ENCODE measurements at regions not wholly inside any gene's neighbourhood (a gene's known extent, or its start where the extent isn't known, plus 50 kb on each side); places are given as distances from the start of the nearest gene placed in this dataset.

DNA sequence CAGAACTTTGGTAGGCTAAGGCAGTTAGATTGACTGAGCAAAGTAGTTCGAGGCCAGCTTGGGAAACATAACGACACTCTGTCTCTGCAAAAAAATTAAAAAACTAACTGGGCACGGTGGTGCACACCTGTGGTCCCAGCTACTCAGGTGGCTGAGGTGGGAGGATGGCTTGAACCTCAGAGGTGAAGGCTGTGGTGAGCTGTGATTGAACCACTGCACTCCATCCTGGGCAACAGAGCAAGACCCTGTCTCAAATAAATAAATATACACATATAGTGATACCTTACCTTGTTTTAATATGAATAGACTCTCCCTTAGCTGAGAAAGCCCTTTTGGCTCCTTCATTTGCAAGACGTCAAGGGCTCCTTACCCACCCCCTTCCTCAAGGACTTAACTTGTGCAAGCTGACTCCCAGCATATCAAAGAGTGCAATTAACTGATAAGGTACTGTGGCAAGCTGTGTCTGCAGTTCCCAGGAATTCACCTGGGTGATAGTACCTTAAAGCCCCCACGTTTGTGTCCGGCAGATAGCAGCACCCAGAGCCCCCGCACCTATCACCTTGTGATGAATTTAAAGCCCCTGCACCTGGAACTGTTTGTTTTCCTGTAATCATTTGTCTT lies 655.6 kb upstream of the GALNTL6 start:
- no peak for DNase-seq (ENCODE audit: low spot score)

DNA sequence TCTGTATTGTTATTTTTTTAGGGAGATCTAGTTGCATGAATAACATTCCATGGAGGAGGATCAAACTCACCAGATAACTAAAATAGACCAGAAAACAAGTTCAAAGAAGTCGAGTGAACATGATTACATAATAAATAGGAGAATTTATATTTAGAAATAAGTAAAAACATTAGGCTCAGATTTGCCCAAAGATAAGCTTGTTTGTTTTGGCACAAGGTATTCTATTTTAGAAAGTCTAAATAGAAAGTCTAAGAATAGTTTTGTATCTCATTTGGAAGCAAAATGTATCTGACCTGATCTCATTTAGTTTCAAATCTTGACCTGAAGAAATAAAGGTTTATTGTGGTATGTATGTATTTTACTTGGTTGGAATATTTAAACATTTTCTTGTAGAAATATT lies 670.6 kb upstream of the GALNTL6 start:
- no peak for DNase-seq (ENCODE audit: low spot score)

DNA sequence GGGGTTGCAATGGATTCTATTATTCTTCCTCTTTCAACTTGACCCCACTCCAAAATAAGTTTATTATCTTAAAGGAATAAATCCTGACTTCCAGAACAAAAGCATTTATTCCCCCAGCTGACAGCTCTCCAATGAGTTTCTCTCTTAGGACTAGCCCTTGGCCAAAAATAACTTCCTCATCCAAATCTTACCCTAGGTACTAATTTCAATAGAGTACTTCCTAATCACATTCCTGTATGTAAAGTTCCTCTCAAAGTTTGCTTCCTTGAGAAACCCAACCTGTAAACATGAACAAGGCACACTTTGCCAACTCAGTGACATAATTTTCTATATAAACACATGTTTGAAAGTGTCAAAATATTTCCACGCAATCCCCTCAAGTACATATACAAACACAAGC lies 671.2 kb upstream of the GALNTL6 start:
- DNase-seq (ENCODE audit: low spot score) = no peak

DNA sequence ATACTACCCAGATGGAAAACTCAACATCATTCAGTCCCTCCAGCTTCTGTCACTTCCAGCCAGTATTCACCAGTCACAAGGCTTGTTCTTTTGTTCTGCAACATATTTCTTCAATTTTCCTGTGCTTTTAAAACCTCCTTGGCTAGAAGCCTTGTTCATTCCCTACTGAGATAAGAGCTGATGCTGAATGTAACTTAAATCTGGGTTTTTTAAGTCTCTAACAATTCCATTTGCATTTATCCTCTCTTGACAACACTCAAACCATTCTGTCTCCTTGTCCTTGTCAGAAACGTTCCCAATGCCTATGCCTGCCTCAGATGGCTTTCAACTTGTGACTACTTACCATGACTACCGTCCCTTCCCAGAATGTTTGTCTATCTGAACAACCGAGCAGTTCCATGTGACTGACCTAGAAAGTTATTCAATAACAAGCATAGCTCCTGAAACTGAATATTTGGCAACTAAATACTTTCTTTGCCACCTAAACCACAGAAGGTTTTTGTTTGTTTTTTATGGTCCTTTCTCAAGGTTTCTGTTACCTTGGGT lies 682.9 kb upstream of the GALNTL6 start:
- DNase-seq (ENCODE audit: low spot score) = no peak

DNA sequence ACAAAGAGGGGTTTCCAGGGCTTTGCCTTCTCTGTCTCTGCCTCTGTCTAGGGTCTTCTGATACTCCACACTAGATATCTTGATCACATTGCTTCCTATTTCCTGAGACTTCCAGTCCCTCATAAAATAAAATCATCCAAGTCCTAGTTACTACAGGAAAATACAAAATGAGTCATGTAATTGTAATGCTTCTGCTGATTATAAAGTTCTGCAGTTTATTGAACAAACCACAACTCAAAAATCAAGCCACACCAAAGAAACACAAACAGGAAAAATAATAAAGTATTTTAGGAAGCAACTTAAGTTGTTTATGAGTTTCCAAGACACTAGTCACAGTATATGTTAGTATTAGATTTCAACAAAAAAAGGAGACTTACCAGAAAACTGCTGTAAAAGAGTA lies 695.1 kb upstream of the GALNTL6 start:
- no peak for DNase-seq (ENCODE audit: low spot score)

- DNase-seq (ENCODE audit: low spot score) = no peak
These were observed 695.7 kb upstream of the GALNTL6 start for GRCh38 chr4:171117457-171117856.

- DNase-seq (ENCODE audit: low spot score) = no peak
These were observed 711.4 kb upstream of the GALNTL6 start for GRCh38 chr4:171101845-171102244.

DNA sequence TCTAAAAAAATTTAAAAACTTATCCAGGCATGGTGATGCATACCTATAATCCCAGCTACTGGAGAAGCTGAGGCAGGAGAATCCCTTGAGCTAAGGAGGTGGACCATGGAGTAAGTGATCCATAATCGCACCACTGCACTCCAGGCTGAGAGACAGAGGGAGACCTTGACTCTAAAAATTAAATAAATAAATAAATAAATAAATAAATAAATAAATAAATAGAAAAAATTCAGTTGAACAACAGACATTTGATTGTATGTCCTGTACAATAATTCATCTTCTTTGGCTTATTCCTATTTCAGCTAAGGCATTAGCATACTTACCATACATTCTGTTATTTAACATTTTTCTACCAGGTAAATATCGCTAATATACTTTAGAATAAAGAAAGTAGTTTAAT lies 726.1 kb upstream of the GALNTL6 start:
- no peak for DNase-seq (ENCODE audit: low spot score)

DNA sequence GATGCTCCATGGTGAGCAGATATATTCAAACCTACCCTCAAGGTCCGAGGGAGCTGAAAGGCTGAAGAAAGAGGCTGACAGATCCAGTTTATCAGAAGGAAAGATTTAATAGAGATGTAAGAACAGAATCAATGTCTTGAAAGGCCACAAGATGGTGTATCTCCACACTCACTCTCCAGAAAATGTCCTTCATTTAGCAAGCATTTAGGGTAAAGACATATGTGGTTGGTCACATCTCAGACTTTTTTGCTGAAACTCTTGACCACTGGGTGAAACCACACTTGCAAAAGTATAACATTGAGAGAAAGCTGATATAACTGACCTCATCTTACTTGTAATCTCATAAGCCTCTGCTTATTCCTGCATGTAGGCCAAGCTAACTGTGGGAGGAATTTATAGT lies 745.8 kb upstream of the GALNTL6 start:
- no peak for DNase-seq (ENCODE audit: low spot score)

DNA sequence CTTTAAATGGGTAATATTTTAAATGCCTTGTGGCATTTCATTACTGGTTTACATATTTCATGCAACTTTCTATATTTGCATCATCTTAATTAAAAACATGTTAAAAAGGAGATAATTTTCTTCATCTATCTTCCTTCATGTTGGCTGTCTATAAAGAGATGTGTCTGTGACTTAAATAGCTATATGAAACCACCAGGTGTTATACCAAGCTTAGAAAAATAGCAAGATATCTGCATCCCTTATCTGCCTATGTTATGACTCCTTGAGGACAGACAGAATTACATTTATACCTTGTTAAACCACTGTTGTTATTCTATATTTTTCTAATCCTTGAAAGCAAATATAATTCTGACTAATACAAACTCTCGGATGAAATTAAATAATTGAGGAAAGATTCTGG lies 763.8 kb upstream of the GALNTL6 start:
- DNase-seq (ENCODE audit: low spot score) = no peak

DNA sequence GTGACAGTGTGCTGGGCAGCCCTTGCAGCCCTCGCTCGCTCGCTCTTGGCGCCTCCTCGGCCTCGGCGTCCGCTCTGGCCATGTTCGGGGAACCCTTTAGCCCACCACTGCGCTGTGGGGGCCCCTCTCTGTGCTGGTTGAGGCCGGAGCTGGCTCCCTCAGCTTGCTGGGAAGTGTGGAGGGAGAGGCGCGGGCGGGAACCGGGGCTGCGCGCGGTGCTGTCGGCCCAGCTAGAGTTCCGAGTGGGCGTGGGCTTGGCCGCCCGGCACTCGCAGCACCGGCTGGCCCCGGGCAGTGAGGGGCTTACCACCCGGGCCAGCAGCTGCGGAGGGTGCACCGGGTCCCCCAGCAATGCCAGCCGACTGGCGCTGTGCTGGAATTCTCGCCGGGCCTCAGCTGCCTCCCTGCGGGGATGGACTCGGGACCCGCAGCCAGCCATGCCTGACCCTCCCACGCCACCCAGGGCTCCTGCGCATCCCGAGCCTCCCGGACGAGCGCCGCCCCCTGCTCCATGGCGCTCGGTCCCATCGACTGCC lies 770.1 kb upstream of the GALNTL6 start:
- no peak for DNase-seq (ENCODE audit: low spot score)

DNA sequence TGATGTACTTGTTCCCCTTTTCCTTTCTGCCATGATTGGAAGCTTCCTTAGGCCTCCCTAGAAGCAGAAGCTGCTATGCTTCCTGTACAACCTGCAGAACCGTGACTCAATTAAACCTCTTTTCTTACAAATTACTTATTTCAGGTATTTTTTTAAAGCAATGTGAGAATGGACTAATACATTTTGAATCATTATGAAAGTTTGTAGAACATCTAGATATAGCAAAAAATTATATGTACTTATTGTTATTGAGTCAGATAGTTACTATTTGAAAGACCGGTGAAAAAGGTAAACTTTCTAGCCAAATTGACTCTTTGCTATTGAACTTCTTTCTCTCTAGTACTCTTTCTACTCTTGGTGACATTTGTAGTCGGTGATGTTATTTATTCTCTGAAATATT lies 777.3 kb upstream of the GALNTL6 start:
- DNase-seq (ENCODE audit: low spot score) = no peak

GRCh38 chr4:171031338-171031737 lies 781.9 kb upstream of the GALNTL6 start:
- DNase-seq (ENCODE audit: low spot score) = no peak

- DNase-seq (ENCODE audit: low spot score) = no peak
These were observed 787.4 kb upstream of the GALNTL6 start for GRCh38 chr4:171025776-171026175.

- DNase-seq (ENCODE audit: low spot score) = no peak
These were observed 787.9 kb upstream of the GALNTL6 start for GRCh38 chr4:171025343-171025742.

DNA sequence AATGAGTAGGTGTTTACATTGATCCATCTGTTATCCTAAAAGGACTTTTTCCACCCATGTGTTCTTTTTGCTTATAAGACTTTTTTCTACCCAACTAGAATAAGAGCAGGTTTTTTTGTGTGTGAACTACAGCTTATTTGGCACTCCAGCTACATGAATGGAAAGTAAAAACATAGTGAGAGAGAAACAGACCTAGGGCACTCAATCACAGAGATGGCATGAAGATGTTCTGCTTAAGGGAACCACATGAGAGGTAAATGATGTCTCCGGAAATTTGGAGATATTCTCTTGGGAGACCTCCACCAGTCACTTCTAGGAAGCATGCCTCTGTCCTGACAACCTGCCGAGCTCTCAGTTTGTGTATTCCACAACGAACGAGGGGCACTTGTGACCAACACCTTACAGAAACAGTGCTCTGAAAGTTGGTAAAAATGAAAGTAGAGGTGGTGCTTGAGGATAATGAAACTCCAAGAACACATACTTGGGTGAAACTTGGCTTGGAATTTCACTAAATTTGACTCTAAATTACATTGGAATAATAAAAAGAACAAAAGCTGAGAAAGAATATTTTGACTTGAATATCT lies 788.4 kb upstream of the GALNTL6 start:
- no peak for DNase-seq (ENCODE audit: low spot score)

GRCh38 chr4:171022824-171023230 lies 790.4 kb upstream of the GALNTL6 start:
- DNase-seq (ENCODE audit: low spot score) = no peak

GRCh38 chr4:171017593-171017992 lies 795.6 kb upstream of the GALNTL6 start:
- DNase-seq (ENCODE audit: low spot score) = no peak

GRCh38 chr4:171016145-171016544 lies 797.1 kb upstream of the GALNTL6 start:
- no peak for DNase-seq (ENCODE audit: low spot score)

- DNase-seq (ENCODE audit: low spot score) = no peak
These were observed 797.8 kb upstream of the GALNTL6 start for GRCh38 chr4:171015441-171015840.

DNA sequence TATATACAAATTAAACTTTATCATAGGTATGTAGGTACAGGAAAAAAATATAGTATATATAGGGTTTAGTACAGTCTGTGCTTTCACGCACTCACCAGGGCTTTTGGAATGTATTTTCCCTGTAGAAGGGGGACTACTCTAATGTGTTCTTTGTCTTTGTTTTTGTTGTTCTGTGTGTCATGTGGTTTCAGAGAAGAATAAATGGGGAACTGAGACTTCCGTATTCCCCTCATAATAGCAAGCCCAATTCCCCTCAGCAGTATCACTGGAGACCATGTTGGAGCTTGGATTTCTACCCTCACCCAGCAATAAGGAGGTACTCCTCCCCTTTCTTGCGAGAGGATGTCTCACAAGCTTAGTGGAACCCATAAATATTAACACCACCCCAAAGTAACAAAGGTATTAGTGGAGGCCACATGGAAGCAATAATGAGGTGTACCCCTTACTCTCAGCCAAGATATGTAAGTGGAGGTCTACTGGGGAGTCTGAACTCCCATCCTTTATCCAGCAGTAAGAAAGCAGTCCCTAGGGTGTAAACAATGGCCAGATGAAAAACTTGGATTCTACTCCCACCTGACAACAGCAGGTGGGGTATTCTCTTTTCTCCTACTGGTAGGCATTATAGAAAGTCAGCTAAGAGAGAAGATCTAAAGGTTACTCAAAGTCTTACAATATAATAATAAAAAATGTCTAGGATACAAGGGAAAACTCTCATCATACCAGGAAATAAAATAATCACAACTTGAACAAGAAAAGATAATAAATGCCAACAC lies 805.4 kb upstream of the GALNTL6 start:
- DNase-seq (ENCODE audit: low spot score) = no peak

DNA sequence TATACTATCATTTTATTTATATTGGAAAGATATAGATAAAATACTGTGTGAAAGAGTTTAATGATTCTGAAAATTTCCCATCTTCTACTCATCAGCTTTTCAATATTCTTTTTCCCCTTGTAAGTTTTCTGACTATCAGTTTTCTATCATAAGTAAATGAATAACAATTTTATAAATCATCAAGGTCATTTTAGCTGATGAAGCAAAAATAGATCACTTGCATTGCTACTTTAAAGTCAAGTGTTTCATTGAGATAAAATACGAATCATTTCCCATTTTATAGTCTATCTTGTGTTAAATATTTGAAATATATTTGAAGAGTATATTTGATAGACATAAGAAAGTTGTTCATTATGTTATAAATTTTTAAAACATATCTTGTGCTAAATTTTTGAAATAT lies 811.0 kb upstream of the GALNTL6 start:
- no peak for DNase-seq (ENCODE audit: low spot score)

DNA sequence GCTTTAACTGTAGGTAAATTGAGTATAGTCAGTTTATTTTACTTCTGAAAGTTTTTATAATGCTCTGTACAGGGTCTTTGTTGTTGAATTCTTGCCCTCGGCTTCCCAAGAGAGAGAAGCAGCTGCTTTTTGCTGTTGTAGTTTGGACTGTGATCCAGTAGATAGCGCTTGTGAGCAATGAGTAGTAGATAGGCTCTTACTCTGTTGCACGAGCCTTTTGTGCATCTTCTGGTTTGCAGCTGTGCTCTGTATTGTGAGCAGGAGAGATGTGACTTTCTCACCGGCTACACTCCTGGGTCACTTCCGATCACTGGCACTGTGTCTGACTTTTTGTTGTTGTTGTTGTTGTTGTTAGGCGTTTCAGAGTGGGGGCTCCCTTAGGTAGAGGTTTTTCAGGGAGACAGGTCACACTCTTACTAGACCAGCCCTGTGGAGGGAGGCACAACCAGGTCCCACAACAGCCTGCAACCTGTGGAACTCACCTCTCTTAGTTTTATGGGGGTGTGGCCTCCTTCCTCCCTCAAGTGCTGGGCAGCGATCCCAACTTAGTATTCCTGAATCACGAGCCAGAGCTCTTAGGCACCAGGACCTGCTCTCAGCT lies 822.1 kb upstream of the GALNTL6 start:
- DNase-seq (ENCODE audit: low spot score) = no peak

Data from AG08395 (cell line).